H1 (cell line): ENCODE measurements at regions not wholly inside any gene's neighbourhood (a gene's known extent, or its start where the extent isn't known, plus 50 kb on each side); places are given as distances from the start of the nearest gene placed in this dataset.
A peak's percentile ranks its signal among the peaks of the same experiment; 100 is the strongest.

ENCODE experiments used
- CTCF ChIA-PET: fragments of 300-600 bp; sonication (Branson Sonifier 250); formaldehyde crosslinking; loops from one replicate; lab custom pipeline; 2021; ENCODE audit not compliant: partially characterized antibody; lab: Charles Lee
- POLR2A ChIA-PET: fragments of 300-600 bp; sonication (Branson Sonifier 250); formaldehyde crosslinking; loops from one replicate; lab custom pipeline; 2021; ENCODE audit warnings: inconsistent platforms; ENCODE audit not compliant: partially characterized antibody; lab: Charles Lee
- DNase-seq, 2 experiments: peaks; one replicate each; pipeline versions ENCODE4 v3.0.0 to v3.0.0-alpha.2; 2010 to 2022; ENCODE audit warnings: low spot score in 2 of 2, low read depth in 1 of 2, mixed read lengths in 1 of 2
- FAIRE-seq: peaks from 2 replicates; lab custom pipeline; 2011; peaks lifted over from hg19 to GRCh38; lab: Jason Lieb, UNC
- H2AFZ ChIP-seq: 2 replicates; pipeline ENCODE4 v1.8.1; 2012; ENCODE audit warnings: low read length, inconsistent platforms
- H2AK5ac ChIP-seq: 2 replicates; pipeline ENCODE4 v1.6.1; 2013; ENCODE audit warnings: low read depth, low read length
- H2BK120ac ChIP-seq: replicated peaks from 2 replicates; pipeline ENCODE3; 2013; ENCODE audit warnings: low read depth, low read length, inconsistent platforms
- H2BK12ac ChIP-seq: 2 replicates; pipeline ENCODE4 v1.6.1; 2013; ENCODE audit warnings: low read depth, low read length
- H2BK15ac ChIP-seq: 2 replicates; pipeline ENCODE4 v1.6.1; 2013; ENCODE audit warnings: low read length
- H2BK20ac ChIP-seq: 2 replicates; pipeline ENCODE4 v1.6.1; 2013; ENCODE audit warnings: low read length
- H2BK5ac ChIP-seq: 2 replicates; pipeline ENCODE4 v1.6.1; 2013; ENCODE audit warnings: low read depth, low read length
- H3K14ac ChIP-seq: 2 replicates; pipeline ENCODE4 v1.6.1; 2013; ENCODE audit warnings: inconsistent platforms; ENCODE audit not compliant: insufficient read length
- H3K18ac ChIP-seq: 2 replicates; pipeline ENCODE4 v1.6.1; 2013; ENCODE audit warnings: low read length; ENCODE audit errors: extremely low read depth
- H3K23ac ChIP-seq: 2 replicates; pipeline ENCODE4 v1.6.1; 2013; ENCODE audit warnings: inconsistent platforms; ENCODE audit not compliant: insufficient read length
- H3K23me2 ChIP-seq: 2 replicates; pipeline ENCODE4 v1.6.1; 2013; ENCODE audit warnings: low read depth, low read length
- H3K27ac ChIP-seq: 2 replicates; pipeline ENCODE4 v1.6.1; 2011; ENCODE audit warnings: low read depth, low read length, inconsistent platforms
- H3K27me3 ChIP-seq, 4 experiments: replicated peaks in 1 of 4; 1 replicate in 1 of 4; 2 replicates in 3 of 4; pipeline versions ENCODE4 v1.6.1 to v1.8.1; 2011 to 2013; ENCODE audit warnings: low read length in 3 of 4, mild to moderate bottlenecking in 3 of 4, inconsistent platforms in 2 of 4, mixed read lengths in 2 of 4, moderate library complexity in 1 of 4; ENCODE audit not compliant: control insufficient read depth in 3 of 4, insufficient read depth in 3 of 4; ENCODE audit errors: extremely low read depth in 1 of 4
- H3K36me3 ChIP-seq, 4 experiments: 2 replicates each; pipeline versions ENCODE4 v1.6.1 to v1.8.1; 2011 to 2013; ENCODE audit warnings: mild to moderate bottlenecking in 4 of 4, low read length in 3 of 4, moderate library complexity in 2 of 4, control low read depth in 1 of 4, inconsistent platforms in 1 of 4; ENCODE audit not compliant: insufficient read depth in 4 of 4, control insufficient read depth in 2 of 4
- H3K4ac ChIP-seq: replicated peaks from 2 replicates; pipeline ENCODE3; 2013; ENCODE audit warnings: low read length, low read depth, mixed read lengths, inconsistent platforms; ENCODE audit not compliant: insufficient read length
- H3K4me1 ChIP-seq, 4 experiments: replicated peaks in 1 of 4; 1 replicate in 1 of 4; 2 replicates in 3 of 4; pipeline versions ENCODE4 v1.6.1 to v1.8.1; 2011 to 2013; ENCODE audit warnings: low read length in 3 of 4, inconsistent platforms in 2 of 4, mixed read lengths in 1 of 4; ENCODE audit not compliant: insufficient read depth in 4 of 4, control insufficient read depth in 3 of 4
- H3K4me2 ChIP-seq, 2 experiments: 2 replicates each; pipeline versions ENCODE4 v1.6.1 to v1.8.1; 2011 to 2013; ENCODE audit warnings: low read depth in 2 of 2, low read length in 2 of 2, control low read depth in 1 of 2, inconsistent platforms in 1 of 2, mild to moderate bottlenecking in 1 of 2; ENCODE audit not compliant: insufficient read depth in 1 of 2
- H3K4me3 ChIP-seq, 4 experiments: fragments of 200-600, 300-600 bp in 1 of 4; sonication (generic), shearing (Covaris generic), sonication (Bioruptor Twin) in 1 of 4; 2 replicates each; pipeline versions ENCODE4 v1.5.1 to v1.8.1; 2011 to 2016; ENCODE audit warnings: low read length in 4 of 4, low read depth in 3 of 4, control low read depth in 2 of 4, inconsistent platforms in 2 of 4, mild to moderate bottlenecking in 2 of 4, mixed read lengths in 1 of 4, moderate library complexity in 1 of 4; ENCODE audit not compliant: insufficient read depth in 2 of 4; ENCODE audit errors: extremely low read depth in 1 of 4
- H3K56ac ChIP-seq: replicated peaks from 2 replicates; pipeline ENCODE3; 2013; ENCODE audit warnings: low read depth, mild to moderate bottlenecking, mixed read lengths, low read length, inconsistent platforms; ENCODE audit not compliant: insufficient read length
- H3K79me1 ChIP-seq: 2 replicates; pipeline ENCODE4 v1.6.1; 2013; ENCODE audit warnings: low read depth, low read length, control low read depth
- H3K79me2 ChIP-seq, 2 experiments: 2 replicates each; pipeline versions ENCODE4 v1.6.1 to v1.8.1; 2012 to 2013; ENCODE audit warnings: low read length in 2 of 2, mild to moderate bottlenecking in 2 of 2, inconsistent platforms in 1 of 2; ENCODE audit not compliant: insufficient read depth in 2 of 2, control insufficient read depth in 1 of 2
- H3K9ac ChIP-seq, 4 experiments: replicated peaks in 1 of 4; 1 replicate in 1 of 4; 2 replicates in 3 of 4; pipeline versions ENCODE4 v1.6.1 to v1.8.1; 2011 to 2013; ENCODE audit warnings: low read depth in 3 of 4, low read length in 3 of 4, control low read depth in 2 of 4, mild to moderate bottlenecking in 2 of 4, moderate library complexity in 2 of 4, inconsistent platforms in 1 of 4; ENCODE audit errors: extremely low read depth in 1 of 4
- H3K9me3 ChIP-seq, 2 experiments: 2 replicates each; pipeline versions ENCODE4 v1.6.1 to v1.8.1; 2012 to 2013; ENCODE audit warnings: mild to moderate bottlenecking in 2 of 2, moderate library complexity in 2 of 2, control low read depth in 1 of 2, inconsistent platforms in 1 of 2, low read depth in 1 of 2, low read length in 1 of 2, mixed read lengths in 1 of 2; ENCODE audit not compliant: insufficient read depth in 2 of 2
- H4K20me1 ChIP-seq, 2 experiments: replicated peaks in 1 of 2; 2 replicates each; pipeline versions ENCODE3 to v1.8.1; 2011 to 2013; ENCODE audit warnings: inconsistent platforms in 2 of 2, low read length in 2 of 2, mild to moderate bottlenecking in 1 of 2; ENCODE audit not compliant: insufficient read depth in 2 of 2, control insufficient read depth in 1 of 2
- H4K5ac ChIP-seq: 2 replicates; pipeline ENCODE4 v1.6.1; 2013; ENCODE audit warnings: low read length, low read depth, mixed read lengths, inconsistent platforms; ENCODE audit not compliant: insufficient read length
- H4K8ac ChIP-seq: 2 replicates; pipeline ENCODE4 v1.8.0; 2013; ENCODE audit warnings: mild to moderate bottlenecking, moderate library complexity, low read length, inconsistent platforms; ENCODE audit not compliant: insufficient read depth; ENCODE audit errors: extremely low read depth
- H4K91ac ChIP-seq: replicated peaks from 2 replicates; pipeline ENCODE3; 2013; ENCODE audit warnings: low read length, mixed read lengths, inconsistent platforms; ENCODE audit not compliant: insufficient read length
- CTBP2 ChIP-seq: IDR thresholded peaks from 2 replicates; pipeline ENCODE4 v1.7.0; 2011; ENCODE audit warnings: borderline replicate concordance, mild to moderate bottlenecking, moderate library complexity, mixed read lengths, low read length; ENCODE audit not compliant: insufficient read depth, insufficient read length
- EZH2 ChIP-seq: fragments of 200-600 bp; sonication (generic); IDR thresholded peaks from 2 replicates; pipeline ENCODE4 v1.7.1; 2012; ENCODE audit warnings: low read depth, mild to moderate bottlenecking, moderate library complexity, low read length, inconsistent platforms; ENCODE audit not compliant: severe bottlenecking
- HDAC6 ChIP-seq: IDR thresholded peaks from one replicate; pipeline ENCODE4 v1.7.1; 2012; ENCODE audit warnings: low read depth, mild to moderate bottlenecking, inconsistent platforms, low read length, moderate library complexity
- KDM1A ChIP-seq: fragments of 200-600, 300-600 bp; sonication (generic); IDR thresholded peaks from 2 replicates; pipeline ENCODE4 v1.7.1; 2016; ENCODE audit warnings: mild to moderate bottlenecking, low read length, borderline replicate concordance
- KDM4A ChIP-seq: IDR thresholded peaks from one replicate; pipeline ENCODE4 v1.7.1; 2012; ENCODE audit warnings: low read depth, mild to moderate bottlenecking, moderate library complexity, low read length, inconsistent platforms; ENCODE audit not compliant: severe bottlenecking
- KDM5A ChIP-seq: fragments of 200-600 bp; IDR thresholded peaks from 2 replicates; pipeline ENCODE4 v1.7.1; 2012; ENCODE audit warnings: mild to moderate bottlenecking, low read length, inconsistent platforms, mixed read lengths
- PHF8 ChIP-seq: fragments of 200-600 bp; sonication (generic); conservative IDR thresholded peaks from 2 replicates; pipeline ENCODE4 v1.7.1; 2012; ENCODE audit warnings: low read depth, mild to moderate bottlenecking, inconsistent platforms, low read length, moderate library complexity
- POLR2AphosphoS5 ChIP-seq: IDR thresholded peaks from 2 replicates; pipeline ENCODE4 v1.6.1; 2011; ENCODE audit warnings: low read depth, low read length
- RBBP5 ChIP-seq: IDR thresholded peaks from 2 replicates; pipeline ENCODE4 v1.7.1; 2012; ENCODE audit warnings: low read depth, mild to moderate bottlenecking, inconsistent platforms, low read length, moderate library complexity, borderline replicate concordance
- RFX5 ChIP-seq: IDR thresholded peaks from 2 replicates; pipeline ENCODE4 v1.6.1; 2011; ENCODE audit warnings: low read depth, low read length, improper control_type of control experiment, borderline replicate concordance
- TBP ChIP-seq: IDR thresholded peaks from 2 replicates; pipeline ENCODE4 v1.6.1; 2011; ENCODE audit warnings: low read depth, low read length, improper control_type of control experiment
- TCF12 ChIP-seq: IDR thresholded peaks from 2 replicates; pipeline ENCODE4 v1.6.1; 2011; ENCODE audit warnings: low read depth, mild to moderate bottlenecking, low read length
- WGBS, 2 experiments: shearing (Covaris generic) in 1 of 2; methylation state at CpG; one replicate each; pipeline versions ENCODE4 v1.1.6 to v1.1.7; 2013 to 2015; ENCODE audit warnings: low lambda C conversion rate in 2 of 2, mixed read lengths in 2 of 2, inconsistent platforms in 1 of 2, low coverage in 1 of 2, missing lambda C conversion rate in 1 of 2; ENCODE audit not compliant: insufficient replicate concordance in 2 of 2, insufficient coverage in 1 of 2, insufficient read length in 1 of 2; ENCODE audit errors: extremely low coverage in 1 of 2, missing lambda C conversion rate in 1 of 2; 5-methylcytosine and 5-hydroxymethylcytosine counted together
- TF ChIP-seq, protein P1 (sequence below): IDR thresholded peaks from 2 replicates; pipeline ENCODE4 v1.6.1; 2011; ENCODE audit warnings: low read depth, mild to moderate bottlenecking, low read length; ENCODE audit not compliant: insufficient read depth
- TF ChIP-seq, protein P2 (sequence below): IDR thresholded peaks from 2 replicates; pipeline ENCODE4 v1.6.1; 2012; ENCODE audit warnings: inconsistent platforms

DNA sequence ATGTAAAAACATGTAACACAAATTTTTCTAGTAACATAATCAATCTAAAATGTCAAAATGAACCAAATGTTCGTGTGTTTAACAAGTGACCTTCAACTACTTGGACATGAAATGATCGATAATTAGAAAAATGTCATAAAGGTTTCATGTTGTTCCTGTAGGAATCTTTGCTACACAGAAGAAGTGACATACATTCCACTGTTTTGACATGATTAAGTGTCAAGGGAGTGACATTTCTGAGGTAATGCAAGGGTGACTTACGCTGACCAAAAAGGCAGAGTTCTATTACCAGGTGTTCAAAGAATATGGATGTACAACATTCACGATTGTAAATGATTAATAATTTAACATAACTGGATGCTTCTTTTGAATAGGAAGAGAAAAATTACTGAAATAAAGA, 131.1 kb upstream of the ROBO1 start:
- no peaks in the 10 kb centered on the region for H3K27me3 ChIP-seq
- H2BK5ac ChIP-seq: no peak overlapping the region
- H3K9ac ChIP-seq: no peak overlapping the region
- H3K27ac ChIP-seq: no peak overlapping the region
- H3K23ac ChIP-seq: no peak overlapping the region
- no peak overlapping the region for H3K56ac ChIP-seq
- H3K79me1 ChIP-seq: no peaks in the 10 kb centered on the region
- no peak overlapping the region for H2BK15ac ChIP-seq
- no peak overlapping the region for H3K4me2 ChIP-seq
- H2BK12ac ChIP-seq: no peak overlapping the region
- no peak overlapping the region for H4K8ac ChIP-seq
- no peaks in the 10 kb centered on the region for H3K36me3 ChIP-seq
- FAIRE-seq: peak; percentile 13
- CTCF ChIA-PET: no interaction called here
- H3K14ac ChIP-seq: no peak overlapping the region
- no peaks in the 10 kb centered on the region for H3K4me1 ChIP-seq
- no peak for DNase-seq
- no peaks in the 10 kb centered on the region for H4K20me1 ChIP-seq
- no peaks in the 10 kb centered on the region for H3K23me2 ChIP-seq
- H2AK5ac ChIP-seq: no peak overlapping the region
- H3K4me3 ChIP-seq: no peak overlapping the region
- H3K18ac ChIP-seq: no peak overlapping the region
- H2BK120ac ChIP-seq: no peak overlapping the region
- POLR2A ChIA-PET: no interaction called here
- no peaks in the 10 kb centered on the region for H3K79me2 ChIP-seq
- no peak overlapping the region for H2BK20ac ChIP-seq
- H2AFZ ChIP-seq: no peak overlapping the region
- no peak overlapping the region for H4K91ac ChIP-seq
- H3K4ac ChIP-seq: no peak overlapping the region
- 91% methylated on average over 4 of the region's 4 CpGs; no CpG with 5 or more reads in 1 of the 2 experiments for WGBS, 2 experiments
- no peak overlapping the region for H4K5ac ChIP-seq
- no peaks in the 10 kb centered on the region for H3K9me3 ChIP-seq
- TF ChIP-seq KDM4A: no peak
- TF ChIP-seq POLR2AphosphoS5: no peak
- TF ChIP-seq TBP: no peak
- no peak for TF ChIP-seq KDM1A
- TF ChIP-seq KDM5A: no peak
- no peak for TF ChIP-seq RFX5
- TF ChIP-seq, protein P1, sequence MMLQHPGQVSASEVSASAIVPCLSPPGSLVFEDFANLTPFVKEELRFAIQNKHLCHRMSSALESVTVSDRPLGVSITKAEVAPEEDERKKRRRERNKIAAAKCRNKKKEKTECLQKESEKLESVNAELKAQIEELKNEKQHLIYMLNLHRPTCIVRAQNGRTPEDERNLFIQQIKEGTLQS: no peak
- TF ChIP-seq EZH2: no peak
- TF ChIP-seq RBBP5: no peak
- TF ChIP-seq, protein P2, sequence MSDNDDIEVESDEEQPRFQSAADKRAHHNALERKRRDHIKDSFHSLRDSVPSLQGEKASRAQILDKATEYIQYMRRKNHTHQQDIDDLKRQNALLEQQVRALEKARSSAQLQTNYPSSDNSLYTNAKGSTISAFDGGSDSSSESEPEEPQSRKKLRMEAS: no peak
- no peak for TF ChIP-seq PHF8
- no peak for TF ChIP-seq CTBP2
- TF ChIP-seq HDAC6: no peak
- no peak for TF ChIP-seq TCF12
